ENCODE measurements at regions not wholly inside any gene's neighbourhood (a gene's known extent, or its start where the extent isn't known, plus 50 kb on each side); places are given as distances from the start of the nearest gene placed in this dataset.

- TF ChIP-seq POLR2AphosphoS5 (IDR thresholded peaks at IDR 0.05; ENCODE audit: low read depth, low read length) (no peak), FOSL1 (IDR thresholded peaks at IDR 0.05; ENCODE audit: low read depth) (no peak), EZH2 (IDR thresholded peaks at IDR 0.05) (no peak), CTCF (IDR thresholded peaks at IDR 0.05 in 2 of 3, conservative IDR thresholded peaks at IDR 0.05 in 1 of 3; ENCODE audit: borderline replicate concordance in 1 of 3, insufficient read depth in 1 of 3, low read depth in 2 of 3, low read length in 2 of 3) (no peak), SIN3A (IDR thresholded peaks at IDR 0.05; ENCODE audit: low read depth) (no peak), POLR2A (IDR thresholded peaks at IDR 0.05; ENCODE audit: borderline replicate concordance, extremely low read depth, insufficient read depth, insufficient read length) (no peak)
These were observed 1676.9 kb downstream of the PCDH9 start for GRCh38 chr13:65553096-65553727.

All from HCT116 (cell line).